HG02623 (cell line): ENCODE measurements at regions not wholly inside any gene's neighbourhood (a gene's known extent, or its start where the extent isn't known, plus 50 kb on each side); places are given as distances from the start of the nearest gene placed in this dataset.
"Not testable (repeated sequence)": the region's sequence is repeated elsewhere in the genome, so short reads cannot be mapped to it uniquely, and the experiment has no call there.

Source experiments
- ATAC-seq: cut with Tn5 transposase; IDR thresholded peaks from one replicate; pipeline ENCODE4 v1.9.1; 2021; ENCODE audit warnings: moderate library complexity; ENCODE audit not compliant: unreplicated experiment

GRCh38 chr18:1392865-1393734 is 488.4 kb downstream of the ADCYAP1 start:
- ATAC-seq: no peak

- ATAC-seq: no peak
These were observed 489.3 kb downstream of the ADCYAP1 start for GRCh38 chr18:1393929-1394328.

- ATAC-seq: no peak
These were observed 489.8 kb downstream of the ADCYAP1 start for GRCh38 chr18:1394426-1394825.

GRCh38 chr18:1394966-1395365 is 490.3 kb downstream of the ADCYAP1 start:
- ATAC-seq: no peak

GRCh38 chr18:1408376-1408775 is 503.7 kb downstream of the ADCYAP1 start:
- no peak for ATAC-seq

GRCh38 chr18:1412655-1413322 is 508.1 kb downstream of the ADCYAP1 start:
- no peak for ATAC-seq

GRCh38 chr18:1413323-1413675 is 508.6 kb downstream of the ADCYAP1 start:
- no peak for ATAC-seq

GRCh38 chr18:1416074-1416473 is 511.4 kb downstream of the ADCYAP1 start:
- ATAC-seq: no peak

- no peak for ATAC-seq
These were observed 516.8 kb downstream of the ADCYAP1 start for GRCh38 chr18:1421502-1421901.

- no peak for ATAC-seq
These were observed 518.0 kb downstream of the ADCYAP1 start for GRCh38 chr18:1422634-1423033.

- ATAC-seq: no peak
These were observed 521.0 kb downstream of the ADCYAP1 start for GRCh38 chr18:1425679-1426078.

- ATAC-seq: no peak
These were observed 530.8 kb downstream of the ADCYAP1 start for GRCh38 chr18:1435487-1435886.

GRCh38 chr18:1436199-1436598 is 531.5 kb downstream of the ADCYAP1 start:
- ATAC-seq: no peak

- ATAC-seq: no peak
These were observed 533.8 kb downstream of the ADCYAP1 start for GRCh38 chr18:1438458-1438910.

- ATAC-seq: no peak
These were observed 534.3 kb downstream of the ADCYAP1 start for GRCh38 chr18:1438967-1439366.

- ATAC-seq: not testable (repeated sequence)
These were observed 539.4 kb downstream of the ADCYAP1 start for GRCh38 chr18:1444062-1444461.

- ATAC-seq: no peak
These were observed 542.1 kb downstream of the ADCYAP1 start for GRCh38 chr18:1446765-1447164.

GRCh38 chr18:1452821-1453220 is 548.1 kb downstream of the ADCYAP1 start:
- ATAC-seq: no peak

- no peak for ATAC-seq
These were observed 550.9 kb downstream of the ADCYAP1 start for GRCh38 chr18:1455605-1456004.

GRCh38 chr18:1458547-1458946 is 553.9 kb downstream of the ADCYAP1 start:
- ATAC-seq: no peak

- ATAC-seq: no peak
These were observed 559.3 kb downstream of the ADCYAP1 start for GRCh38 chr18:1463981-1464380.
